HG03432 (cell line): ENCODE measurements at regions not wholly inside any gene's neighbourhood (a gene's known extent, or its start where the extent isn't known, plus 50 kb on each side); places are given as distances from the start of the nearest gene placed in this dataset.
"Not testable (repeated sequence)": the region's sequence is repeated elsewhere in the genome, so short reads cannot be mapped to it uniquely, and the experiment has no call there.

Source experiments
- ATAC-seq: cut with Tn5 transposase; IDR thresholded peaks from one replicate; pipeline ENCODE4 v1.9.1; 2021; ENCODE audit warnings: mild to moderate bottlenecking, moderate library complexity; ENCODE audit not compliant: unreplicated experiment

DNA sequence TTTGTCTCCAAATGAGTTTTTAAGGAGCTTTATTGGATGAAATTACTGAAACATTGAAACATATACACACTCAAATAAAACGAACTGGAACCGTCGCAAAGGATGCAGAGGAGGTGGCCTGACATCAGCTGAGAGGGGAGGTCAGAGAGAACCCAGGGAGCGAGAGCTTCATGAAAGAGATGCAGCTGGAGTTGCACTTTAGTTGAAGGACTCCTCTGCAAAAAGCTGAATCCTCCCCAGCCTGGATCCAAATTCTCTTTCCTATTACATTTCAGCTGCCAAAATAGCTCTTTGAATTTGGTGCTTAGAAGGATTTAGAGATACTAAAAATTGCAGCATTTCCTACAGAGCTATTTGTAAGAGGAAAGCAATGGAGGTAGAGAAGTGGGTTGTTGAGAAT is 140.0 kb upstream of the DPP6 start:
- ATAC-seq, result no peak

DNA sequence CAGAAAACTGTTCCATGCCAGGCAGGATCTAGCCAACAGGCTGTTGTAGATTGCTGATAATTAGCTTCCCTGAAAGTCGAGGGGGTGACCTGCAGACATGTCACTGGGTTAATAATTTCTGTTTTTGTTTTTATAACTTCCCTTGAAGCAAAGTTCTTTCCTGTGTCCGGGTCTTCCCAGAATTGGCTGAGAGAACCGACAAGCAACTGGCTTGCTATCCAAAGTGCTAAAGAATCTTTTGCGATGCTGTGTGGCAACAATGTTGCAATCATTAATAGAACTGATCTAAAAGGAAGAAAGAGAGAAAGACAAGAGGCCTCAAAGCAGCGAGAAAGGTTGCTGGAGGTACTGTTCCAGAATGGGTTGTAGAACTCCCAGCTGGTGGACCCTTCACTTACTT is 132.1 kb upstream of the DPP6 start:
- ATAC-seq, result no peak

DNA sequence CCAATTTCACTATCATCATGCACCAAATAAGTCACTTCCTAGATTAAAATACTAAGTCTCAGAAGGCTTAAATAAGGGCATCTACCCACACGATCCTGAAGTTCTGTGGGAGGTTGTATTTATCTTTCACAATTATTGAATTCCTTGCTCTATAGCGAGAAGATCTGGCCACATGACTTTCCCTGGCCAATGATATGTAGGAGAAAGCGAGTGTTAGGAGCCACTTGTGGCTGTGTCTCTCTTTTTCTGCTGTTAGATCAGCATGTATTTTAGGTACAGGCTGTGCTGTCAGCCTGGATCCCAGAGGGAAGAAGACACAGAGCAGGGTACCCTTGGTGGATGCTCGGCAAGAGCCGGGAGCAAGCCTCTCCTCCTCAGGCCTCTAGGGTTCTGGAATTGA is 131.3 kb upstream of the DPP6 start:
- ATAC-seq, result no peak

DNA sequence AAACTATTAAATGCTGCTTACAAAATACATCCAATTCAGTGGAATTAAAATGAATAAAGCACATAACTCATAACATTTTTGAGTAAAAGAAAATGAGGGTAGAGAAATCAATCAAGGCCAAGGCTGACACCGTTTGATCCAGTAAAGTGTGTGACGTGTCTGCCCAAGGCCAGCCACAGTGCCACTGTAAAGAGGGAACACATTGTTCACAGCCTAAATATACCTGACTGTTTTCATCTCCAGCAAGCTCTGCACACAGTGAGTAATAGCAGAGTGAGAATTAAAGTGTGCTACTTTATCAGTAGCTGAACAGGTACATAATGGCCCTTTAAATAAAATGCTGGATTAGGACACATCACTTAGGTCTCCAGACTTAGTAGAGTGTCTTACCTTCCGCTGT is 130.8 kb upstream of the DPP6 start:
- ATAC-seq, result no peak

DNA sequence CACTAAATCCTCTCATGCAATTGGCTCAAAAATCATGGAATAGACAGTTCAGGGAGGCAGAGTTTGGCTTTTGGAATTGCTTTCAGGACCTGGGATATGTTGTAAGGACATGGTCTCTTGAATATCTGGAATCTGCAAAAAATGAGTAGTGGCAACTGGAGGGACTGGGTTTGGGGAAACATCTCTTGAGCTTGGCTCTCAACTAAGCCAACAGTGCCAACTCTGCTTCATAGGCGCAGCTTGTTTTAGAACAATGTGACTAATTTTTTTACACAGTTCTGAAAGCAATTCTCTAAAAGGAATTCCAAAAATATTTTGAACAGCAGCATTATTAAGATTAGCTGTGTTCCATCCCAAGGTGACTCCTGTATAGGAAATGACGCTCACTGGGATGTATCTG is 121.5 kb upstream of the DPP6 start:
- no peak for ATAC-seq

DNA sequence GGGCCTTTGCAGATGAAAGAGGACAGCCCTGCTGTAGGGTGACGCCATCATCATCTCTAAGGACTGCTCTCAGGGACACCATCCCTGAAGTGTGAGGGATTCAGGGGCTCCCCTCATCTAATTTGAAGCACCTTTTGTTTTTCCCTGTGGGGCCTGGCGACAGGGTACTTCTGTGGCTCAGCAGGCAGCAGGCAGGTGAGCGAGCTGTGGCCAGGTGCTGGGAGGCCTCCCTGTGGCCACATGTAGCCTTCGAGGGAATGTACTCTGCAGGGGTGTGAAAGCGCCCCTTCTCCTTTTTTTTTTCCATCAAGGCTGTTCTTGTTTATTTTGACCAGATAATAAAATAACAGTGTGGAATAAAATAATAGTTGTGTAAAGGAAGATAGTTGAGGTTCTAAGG is 118.2 kb upstream of the DPP6 start:
- no peak for ATAC-seq

DNA sequence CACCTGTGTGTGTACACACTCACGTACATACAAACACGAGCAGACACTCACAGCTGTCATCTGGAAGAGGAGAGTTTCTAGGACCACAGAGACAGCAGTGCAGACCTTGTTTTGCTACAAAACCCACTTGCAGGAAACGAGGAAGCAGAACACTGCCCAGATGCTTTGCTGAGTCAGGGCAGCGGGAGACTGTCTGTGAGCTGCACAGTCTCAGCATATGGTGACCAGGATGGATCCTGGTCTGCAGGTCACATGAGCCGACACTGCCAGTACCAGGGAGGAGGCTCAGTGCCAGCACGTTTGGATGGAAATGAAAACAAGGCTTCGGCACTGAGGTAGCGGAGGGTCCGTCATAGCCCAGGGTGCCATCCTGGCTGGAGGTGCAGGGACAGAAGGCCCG is 117.6 kb upstream of the DPP6 start:
- no peak for ATAC-seq

DNA sequence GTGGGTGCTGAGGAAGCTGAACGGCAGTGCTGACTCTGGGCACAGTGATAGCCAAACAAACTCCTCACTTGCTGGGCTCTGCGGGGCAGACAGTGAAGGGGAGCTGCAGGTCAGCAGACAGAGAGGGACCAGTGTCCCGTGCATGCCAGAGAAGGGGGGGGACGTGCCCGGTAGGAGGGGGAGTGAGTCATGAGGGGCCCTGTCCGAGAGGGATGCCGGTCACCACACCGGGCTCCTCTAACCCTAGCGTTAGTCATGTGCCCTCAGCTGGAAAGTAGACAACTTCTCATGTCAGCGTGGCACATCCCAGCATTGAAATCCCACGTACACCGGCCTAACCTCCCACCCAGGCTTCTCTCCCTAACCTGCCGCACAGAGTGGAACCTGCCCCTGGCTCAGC is 117.1 kb upstream of the DPP6 start:
- no peak for ATAC-seq

DNA sequence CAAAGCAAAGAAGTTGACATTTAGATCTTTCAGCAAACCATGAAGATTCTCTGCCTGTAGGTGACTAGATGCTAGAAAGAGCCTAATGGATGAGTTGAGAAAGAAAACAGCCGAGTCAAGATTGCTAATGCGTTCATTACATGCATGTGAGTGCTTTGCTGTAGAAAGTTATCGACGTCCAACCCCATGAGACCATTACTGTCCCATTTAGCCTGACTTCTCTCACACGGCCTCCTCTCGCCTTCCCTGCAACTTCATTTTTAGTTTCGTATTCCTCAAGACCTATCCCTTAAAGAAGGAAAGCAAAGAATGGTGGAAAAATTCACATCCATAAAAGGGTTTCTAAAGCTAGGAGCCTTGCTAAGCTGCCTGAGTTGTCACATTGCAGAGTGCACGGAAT is 113.7 kb upstream of the DPP6 start:
- ATAC-seq, result no peak

DNA sequence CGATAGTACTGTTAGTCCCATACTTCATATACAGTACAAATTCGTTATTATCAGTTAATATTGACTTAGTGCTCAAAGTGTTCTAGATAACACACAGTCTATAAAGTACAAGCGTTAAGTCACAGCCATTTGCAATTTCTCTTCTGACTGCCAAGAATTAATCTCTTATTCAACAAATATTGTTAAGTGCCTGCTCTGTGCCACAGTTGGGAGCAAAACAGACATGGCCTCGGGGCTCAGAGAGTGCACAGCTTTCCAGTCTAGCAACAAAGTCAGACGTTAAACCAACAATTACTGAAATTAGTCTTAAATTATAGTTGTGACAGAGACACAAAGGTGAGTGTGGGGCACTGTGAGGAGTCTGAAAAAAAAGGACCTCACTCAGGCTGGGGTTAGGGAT is 113.0 kb upstream of the DPP6 start:
- no peak for ATAC-seq

DNA sequence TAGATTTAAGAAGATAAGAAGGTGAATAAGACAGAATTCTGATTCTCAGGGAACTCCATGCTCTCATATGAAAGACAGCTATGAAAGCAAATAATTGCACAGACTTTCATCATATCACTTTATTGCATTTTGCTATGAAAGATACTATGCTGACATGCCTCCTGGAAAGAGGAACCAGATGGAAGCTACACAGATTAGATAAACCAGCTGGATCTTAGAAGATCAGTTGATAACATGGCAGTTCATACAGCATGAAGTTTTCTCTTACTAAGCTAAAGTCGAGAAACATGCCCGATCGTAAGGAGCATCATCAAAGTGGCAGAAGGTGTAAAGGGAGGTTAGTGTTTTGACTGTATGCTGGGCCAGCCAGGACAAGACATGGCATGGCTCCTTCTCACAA is 112.5 kb upstream of the DPP6 start:
- ATAC-seq, result no peak

DNA sequence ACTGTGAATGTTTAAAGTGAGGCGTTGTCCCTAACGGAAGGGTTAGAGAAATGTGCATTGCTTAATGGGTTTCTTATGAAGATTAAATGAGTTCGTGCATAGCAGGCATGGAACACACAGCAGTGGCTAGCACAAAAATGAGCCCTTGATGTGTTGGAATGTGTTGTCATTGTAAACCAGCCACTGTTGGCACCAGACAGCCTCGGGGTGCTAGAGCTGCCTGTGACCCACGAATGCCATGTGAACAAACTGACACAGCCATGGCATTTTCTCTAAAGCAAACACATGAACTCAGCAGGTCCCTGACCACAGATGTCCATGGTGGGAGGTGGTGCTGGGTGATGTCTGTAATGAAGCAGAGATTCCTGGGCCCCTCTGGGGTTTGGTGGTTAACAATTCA is 111.1 kb upstream of the DPP6 start:
- no peak for ATAC-seq

DNA sequence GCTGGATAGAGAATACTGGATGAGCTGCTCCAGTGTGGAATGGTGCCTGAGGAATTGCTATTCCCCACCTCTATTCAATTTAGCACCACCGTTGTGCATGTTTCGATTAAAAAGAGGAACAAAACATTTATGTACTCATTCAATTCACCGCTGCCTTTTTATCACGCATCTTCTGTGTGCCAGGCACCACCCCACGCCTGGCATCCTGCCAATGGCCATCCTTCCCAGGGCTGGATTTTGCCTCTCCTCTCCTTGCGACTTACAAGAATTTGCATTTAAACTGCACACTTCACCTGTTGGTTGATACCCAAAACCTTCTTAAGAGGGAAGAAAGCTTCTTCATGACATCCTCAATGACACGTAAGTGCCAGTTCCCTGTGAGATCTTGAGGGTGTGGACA is 110.2 kb upstream of the DPP6 start:
- ATAC-seq, result no peak

DNA sequence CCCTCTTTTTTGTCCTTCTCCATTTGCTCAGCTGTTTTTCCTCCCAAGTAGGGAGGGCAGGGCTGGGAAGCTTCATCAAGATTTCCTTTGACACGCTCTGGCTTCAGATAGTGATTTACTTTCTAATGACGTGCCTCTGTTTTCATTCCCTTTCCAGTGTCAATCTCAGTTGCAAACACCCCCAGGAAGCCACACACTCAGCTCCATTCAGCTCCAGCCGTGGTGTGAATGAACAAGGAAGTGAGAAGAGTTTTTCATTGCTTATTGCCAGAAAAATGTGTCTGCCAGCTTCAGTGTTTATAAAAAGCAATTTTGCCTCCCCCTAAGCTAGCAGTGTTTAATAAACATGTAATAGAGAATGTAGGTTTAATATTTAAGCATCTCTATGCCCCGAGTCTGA is 108.7 kb upstream of the DPP6 start:
- no peak for ATAC-seq

DNA sequence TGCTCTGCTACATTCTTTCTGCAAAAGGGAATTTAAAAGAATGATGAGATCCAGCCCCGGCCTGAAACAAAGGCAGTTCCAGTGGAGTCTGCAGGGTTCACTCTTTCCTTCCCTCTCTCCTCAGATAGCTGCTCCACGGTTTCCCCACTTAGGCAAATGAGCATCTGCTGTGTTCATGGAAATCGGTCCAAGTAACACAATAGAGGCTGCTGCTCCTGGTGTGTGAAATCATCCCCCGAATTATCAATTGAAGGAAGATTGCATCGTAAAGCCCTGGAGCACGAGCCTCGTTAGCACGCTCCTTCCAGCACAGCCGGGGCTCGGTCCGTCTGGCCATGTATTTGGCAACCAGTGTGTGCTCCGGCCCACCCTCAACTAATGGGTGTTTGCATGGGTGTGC is 108.3 kb upstream of the DPP6 start:
- ATAC-seq, result no peak

DNA sequence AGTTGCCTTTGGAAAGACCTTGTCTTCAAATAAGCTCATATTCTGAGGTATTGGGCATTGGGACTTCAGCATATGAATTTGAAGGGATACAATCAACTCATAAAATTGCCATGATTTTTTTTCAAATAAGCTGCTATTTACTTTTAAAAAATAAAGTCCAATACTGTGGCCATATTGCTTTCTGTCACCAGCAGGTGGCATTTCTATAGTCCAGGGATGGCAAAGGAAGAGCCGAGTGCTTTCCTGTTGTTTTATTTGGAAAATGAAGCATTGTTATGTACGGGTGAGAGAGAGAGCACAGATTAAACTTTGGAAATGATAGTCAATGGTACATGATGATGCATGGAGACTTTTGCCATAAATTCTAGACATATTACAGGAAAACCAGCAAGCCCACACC is 104.1 kb upstream of the DPP6 start:
- no peak for ATAC-seq

DNA sequence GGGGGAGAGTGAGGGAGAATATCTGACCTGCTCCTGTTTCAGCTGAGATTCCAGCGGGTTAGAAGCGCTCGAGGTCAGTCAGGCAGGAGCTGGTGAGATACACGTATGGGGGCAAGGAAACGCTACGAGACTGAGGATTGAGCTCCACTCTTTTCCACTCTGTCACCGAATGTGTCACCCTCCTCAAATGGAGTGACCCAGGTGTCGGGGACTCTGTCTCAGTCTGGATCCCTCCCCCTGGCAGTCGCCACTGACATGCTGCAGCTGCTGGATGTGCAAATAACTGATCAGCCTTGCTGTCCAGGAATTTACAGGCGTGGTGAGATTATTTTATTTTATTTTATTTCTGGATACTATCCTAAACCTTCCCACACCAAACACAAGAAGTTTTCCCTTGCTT is 100.9 kb upstream of the DPP6 start:
- ATAC-seq, result no peak

DNA sequence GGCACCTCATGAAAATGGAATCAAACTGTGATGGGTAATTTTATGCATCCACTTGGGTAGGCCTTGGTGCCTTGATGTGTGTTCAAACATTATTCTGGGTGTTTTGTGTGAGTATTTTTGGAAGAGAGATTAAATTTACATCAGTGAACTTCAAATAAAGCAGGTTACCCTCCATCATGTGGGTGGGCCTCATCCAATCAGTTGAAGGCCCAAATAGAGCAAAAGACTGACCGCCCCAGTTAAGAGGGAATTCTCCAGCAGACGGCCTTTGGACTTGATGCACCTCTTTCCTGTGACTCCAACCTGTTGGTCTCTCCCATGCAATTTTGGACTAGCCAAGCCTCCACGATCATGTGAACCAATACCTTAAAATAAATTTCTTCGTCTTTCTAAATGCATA is 97.7 kb upstream of the DPP6 start:
- ATAC-seq, result no peak

DNA sequence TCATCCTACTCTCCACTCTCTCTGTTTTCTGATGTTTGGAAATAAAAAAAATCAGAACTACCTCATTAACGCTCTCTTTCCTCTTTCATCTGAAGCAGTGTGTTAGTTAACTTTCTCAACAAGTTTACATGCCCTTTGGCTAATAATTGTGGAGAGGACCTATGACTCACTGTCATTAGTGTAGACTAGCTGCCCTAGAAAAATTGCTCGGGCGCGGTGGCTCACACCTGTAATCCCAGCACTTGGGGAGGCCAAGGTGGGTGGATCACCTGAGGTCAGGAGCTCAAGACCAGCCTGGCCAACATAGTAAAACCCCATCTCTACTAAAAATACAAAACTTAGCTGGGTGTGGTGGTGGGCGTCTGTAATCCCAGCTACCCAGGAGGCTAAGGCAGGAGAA is 94.5 kb upstream of the DPP6 start:
- not testable (repeated sequence) for ATAC-seq

DNA sequence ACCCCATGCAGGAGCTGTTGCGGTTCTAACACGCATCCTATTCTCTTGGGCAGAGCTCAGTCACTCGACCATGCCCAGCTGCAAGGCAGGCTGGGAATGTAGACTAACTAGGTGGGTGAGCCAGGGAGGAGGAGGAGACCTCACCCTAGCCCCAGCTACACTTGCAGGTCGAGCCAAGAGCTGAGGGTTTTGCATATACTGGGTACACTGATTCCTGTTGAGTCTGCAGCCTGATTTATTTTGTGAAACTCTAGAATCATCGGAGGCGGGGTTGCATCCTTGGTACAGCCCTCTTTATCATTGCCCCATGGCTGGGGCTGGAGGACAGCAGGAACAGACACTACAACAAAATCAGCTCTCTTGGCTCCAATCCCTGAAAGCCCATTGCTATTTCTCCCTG is 93.8 kb upstream of the DPP6 start:
- not testable (repeated sequence) for ATAC-seq

DNA sequence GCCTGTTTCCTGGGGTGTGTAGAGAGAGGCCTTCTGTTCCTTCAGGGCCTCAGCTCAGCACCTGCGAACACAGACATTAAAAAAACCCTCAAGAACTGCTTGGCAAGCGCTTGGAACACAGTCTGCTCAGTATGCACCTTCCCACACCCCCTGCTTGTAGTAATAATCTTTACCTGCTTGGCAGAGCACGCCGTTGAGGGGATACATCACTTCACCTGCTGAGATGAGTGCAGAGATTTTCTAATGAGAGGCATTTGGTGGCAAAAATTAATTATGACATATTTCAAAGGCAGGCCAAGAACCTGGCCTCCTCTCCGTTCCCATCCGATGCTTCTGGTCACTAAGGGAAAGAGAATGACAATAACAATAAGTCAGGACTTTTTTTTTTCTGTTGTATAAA is 93.4 kb upstream of the DPP6 start:
- ATAC-seq, result not testable (repeated sequence)

DNA sequence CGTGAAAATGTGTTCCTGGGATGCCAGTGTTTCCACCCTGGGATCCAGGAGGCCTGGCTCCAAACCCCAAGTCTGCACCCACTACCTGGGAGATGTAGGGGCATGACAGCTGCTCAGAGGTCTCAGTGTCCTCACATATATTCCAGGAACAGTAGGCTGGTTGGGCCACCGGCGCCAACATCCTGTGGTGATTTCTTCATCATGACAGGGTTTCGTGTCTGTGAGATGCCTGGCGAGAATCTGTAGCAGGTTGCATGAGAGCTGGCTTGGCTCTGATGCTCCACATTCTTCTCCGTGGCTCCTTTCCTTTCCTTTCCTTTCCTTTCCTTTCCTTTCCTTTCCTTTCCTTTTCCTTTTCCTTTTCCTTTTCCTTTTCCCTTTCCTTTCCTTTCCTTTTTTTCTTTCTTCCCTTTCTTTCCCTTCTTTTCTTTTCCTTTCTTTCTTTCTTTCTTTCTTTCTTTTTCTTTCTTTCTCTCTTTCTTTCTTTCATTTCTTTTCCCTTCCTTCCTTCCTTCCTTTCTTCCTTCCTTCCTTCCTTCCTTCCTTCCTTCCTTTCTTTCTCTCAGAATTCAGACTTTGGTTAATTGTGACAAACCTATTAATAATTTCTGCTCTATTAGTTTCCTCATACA is 87.6 kb upstream of the DPP6 start:
- not testable (repeated sequence) for ATAC-seq

DNA sequence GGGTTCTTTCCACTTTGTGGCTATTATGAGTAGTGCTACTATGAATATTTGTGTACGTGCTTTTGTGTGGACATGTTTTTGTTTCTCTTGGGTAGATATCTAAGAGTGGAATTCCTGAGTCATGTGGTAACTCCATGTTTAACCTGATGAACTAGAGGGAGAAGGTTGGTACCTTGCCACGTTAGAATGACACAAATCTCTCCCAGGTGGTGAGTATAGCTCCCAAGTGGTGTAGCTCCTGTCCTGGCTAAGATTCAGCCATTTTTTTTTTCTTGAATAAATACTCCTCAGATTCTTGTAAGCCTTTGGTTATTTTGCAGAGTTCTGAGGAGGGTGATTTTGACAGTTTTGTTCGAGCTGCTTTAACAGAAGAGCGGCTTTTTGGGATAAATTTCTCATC is 83.2 kb upstream of the DPP6 start:
- ATAC-seq, result not testable (repeated sequence)

DNA sequence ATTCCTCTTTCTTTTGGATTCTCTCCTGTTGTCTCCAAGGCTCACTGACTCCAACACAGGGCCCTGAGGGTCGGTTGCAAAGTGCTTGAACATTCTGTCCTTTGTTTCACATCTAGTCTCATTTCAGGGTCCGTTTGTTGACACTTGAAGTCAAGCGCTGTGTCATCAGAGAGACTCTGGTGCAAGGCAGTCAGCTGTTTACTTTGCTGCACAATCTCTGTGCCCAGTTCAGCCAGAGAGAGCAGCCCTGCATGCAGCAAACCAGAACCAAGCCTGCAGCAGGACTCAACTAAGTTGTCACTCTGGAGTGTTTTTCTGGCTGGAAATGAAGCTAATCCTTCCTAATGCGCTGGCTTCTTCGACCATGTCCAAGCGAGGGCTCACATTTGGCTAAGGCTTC is 77.6 kb upstream of the DPP6 start:
- not testable (repeated sequence) for ATAC-seq
